ENCODE measurements at regions not wholly inside any gene's neighbourhood (a gene's known extent, or its start where the extent isn't known, plus 50 kb on each side); places are given as distances from the start of the nearest gene placed in this dataset.

GRCh38 chr3:19073341-19074105, 74.8 kb upstream of the KCNH8 start:
- peaks cover 8 to 10% of the 10 kb centered on the region in 2 experiments; a peak in 3 of 4 replicates for H3K9me3 ChIP-seq (ENCODE audit: insufficient read depth in 2 of 2, low read depth in 1 of 2, low read length in 1 of 2)
- no peaks in the 10 kb centered on the region for H3K79me2 ChIP-seq (ENCODE audit: control insufficient read depth in 1 of 2, insufficient read depth in 2 of 2, low read length in 2 of 2)
- no peak overlapping the region for H3K9ac ChIP-seq (replicated peaks in 1 of 4; ENCODE audit: extremely low read depth in 1 of 4, low read depth in 3 of 4, low read length in 3 of 4)
- no peaks in the 10 kb centered on the region for H3K23me2 ChIP-seq (ENCODE audit: low read depth, low read length)
- H3K23ac ChIP-seq (ENCODE audit: insufficient read length), result no peak overlapping the region
- H3K27ac ChIP-seq (ENCODE audit: low read depth, low read length), result no peak overlapping the region
- no peak overlapping the region for H3K4me3 ChIP-seq (ENCODE audit: extremely low read depth in 1 of 4, insufficient read depth in 2 of 4, low read depth in 3 of 4, low read length in 4 of 4)
- peak overlapping the region; percentile 55 for H3K4ac ChIP-seq (replicated peaks; ENCODE audit: insufficient read length, low read depth, low read length)
- peaks cover 0 to 17% (median 13%) of the 10 kb centered on the region in 4 experiments; a peak in 6 of 7 replicates for H3K4me1 ChIP-seq (replicated peaks in 1 of 4; ENCODE audit: control insufficient read depth in 3 of 4, insufficient read depth in 4 of 4, low read length in 3 of 4)
- no peak for FAIRE-seq
- peak overlapping the region; percentile 39 for H3K18ac ChIP-seq (ENCODE audit: extremely low read depth, low read length)
- no peak overlapping the region for H4K91ac ChIP-seq (replicated peaks; ENCODE audit: insufficient read length, low read length)
- peak overlapping the region; percentile 29 for H2AK5ac ChIP-seq (ENCODE audit: low read depth, low read length)
- H3K36me3 ChIP-seq (ENCODE audit: control insufficient read depth in 2 of 4, insufficient read depth in 4 of 4, low read length in 3 of 4), result peaks cover 0 to 4% (median 0%) of the 10 kb centered on the region in 4 experiments; a peak in 2 of 8 replicates
- 91% methylated on average over 3 of the region's 3 CpGs; no CpG with 5 or more reads in 1 of the 2 experiments for WGBS, 2 experiments (ENCODE audit: extremely low coverage in 1 of 2, insufficient coverage in 1 of 2, insufficient read length in 1 of 2, insufficient replicate concordance in 2 of 2, low coverage in 1 of 2, low lambda C conversion rate in 2 of 2, missing lambda C conversion rate in 1 of 2)
- H2BK12ac ChIP-seq (ENCODE audit: low read depth, low read length), result peak overlapping the region; percentile 82
- no peaks in the 10 kb centered on the region for H3K27me3 ChIP-seq (replicated peaks in 1 of 4; ENCODE audit: control insufficient read depth in 3 of 4, extremely low read depth in 1 of 4, insufficient read depth in 3 of 4, low read length in 3 of 4)
- no peak for DNase-seq (ENCODE audit: low read depth in 1 of 2, low spot score in 2 of 2)
- H2BK120ac ChIP-seq (replicated peaks; ENCODE audit: low read depth, low read length), result no peak overlapping the region
- POLR2A ChIA-PET (ENCODE audit: partially characterized antibody), result interaction anchor here (0.8 to 2.0 kb wide), 2 partner anchors 16 to 73 kb away, joined by 3 to 6 read pairs; no protein-coding TSS in a partner anchor
- no peak overlapping the region for H4K8ac ChIP-seq (ENCODE audit: extremely low read depth, insufficient read depth, low read length)
- H3K56ac ChIP-seq (replicated peaks; ENCODE audit: insufficient read length, low read depth, low read length), result no peak overlapping the region
- H3K79me1 ChIP-seq (ENCODE audit: low read depth, low read length), result no peaks in the 10 kb centered on the region
- H2BK20ac ChIP-seq (ENCODE audit: low read length), result peak overlapping the region; percentile 93
- no peak overlapping the region for H3K14ac ChIP-seq (ENCODE audit: insufficient read length)
- H4K20me1 ChIP-seq (replicated peaks in 1 of 2; ENCODE audit: control insufficient read depth in 1 of 2, insufficient read depth in 2 of 2, low read length in 2 of 2), result no peaks in the 10 kb centered on the region
- H2BK15ac ChIP-seq (ENCODE audit: low read length), result no peak overlapping the region
- H3K4me2 ChIP-seq (ENCODE audit: insufficient read depth in 1 of 2, low read depth in 2 of 2, low read length in 2 of 2), result peak overlapping the region in 1 of 2 experiments; percentile 50; a peak in 1 of 4 replicates
- peak overlapping the region; percentile 8; the same call in 1 of the 2 replicates for H2BK5ac ChIP-seq (ENCODE audit: low read depth, low read length)
- H4K5ac ChIP-seq (ENCODE audit: insufficient read length, low read depth, low read length), result no peak overlapping the region
- CTCF ChIA-PET (ENCODE audit: partially characterized antibody), result interaction anchor here (0.9 kb wide), 1 partner anchor 183 kb away, joined by 3 read pairs; no protein-coding TSS in a partner anchor
- no peak overlapping the region for H2AFZ ChIP-seq (ENCODE audit: low read length)
- TF ChIP-seq KDM4A (IDR thresholded peaks at IDR 0.05; ENCODE audit: low read depth, low read length, severe bottlenecking), result no peak
- TF ChIP-seq SAP30 (IDR thresholded peaks at IDR 0.05; ENCODE audit: insufficient read depth, insufficient replicate concordance, low read length), result no peak
- no peak for TF ChIP-seq KDM5A (IDR thresholded peaks at IDR 0.05; ENCODE audit: low read length)
- no peak for TF ChIP-seq SP4 (IDR thresholded peaks at IDR 0.05; ENCODE audit: low read length)
- TF ChIP-seq, protein P1, sequence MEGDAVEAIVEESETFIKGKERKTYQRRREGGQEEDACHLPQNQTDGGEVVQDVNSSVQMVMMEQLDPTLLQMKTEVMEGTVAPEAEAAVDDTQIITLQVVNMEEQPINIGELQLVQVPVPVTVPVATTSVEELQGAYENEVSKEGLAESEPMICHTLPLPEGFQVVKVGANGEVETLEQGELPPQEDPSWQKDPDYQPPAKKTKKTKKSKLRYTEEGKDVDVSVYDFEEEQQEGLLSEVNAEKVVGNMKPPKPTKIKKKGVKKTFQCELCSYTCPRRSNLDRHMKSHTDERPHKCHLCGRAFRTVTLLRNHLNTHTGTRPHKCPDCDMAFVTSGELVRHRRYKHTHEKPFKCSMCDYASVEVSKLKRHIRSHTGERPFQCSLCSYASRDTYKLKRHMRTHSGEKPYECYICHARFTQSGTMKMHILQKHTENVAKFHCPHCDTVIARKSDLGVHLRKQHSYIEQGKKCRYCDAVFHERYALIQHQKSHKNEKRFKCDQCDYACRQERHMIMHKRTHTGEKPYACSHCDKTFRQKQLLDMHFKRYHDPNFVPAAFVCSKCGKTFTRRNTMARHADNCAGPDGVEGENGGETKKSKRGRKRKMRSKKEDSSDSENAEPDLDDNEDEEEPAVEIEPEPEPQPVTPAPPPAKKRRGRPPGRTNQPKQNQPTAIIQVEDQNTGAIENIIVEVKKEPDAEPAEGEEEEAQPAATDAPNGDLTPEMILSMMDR (IDR thresholded peaks at IDR 0.05; ENCODE audit: control extremely low read depth in 1 of 3, insufficient read depth in 1 of 3, low read depth in 1 of 3, low read length in 3 of 3), result no peak
- no peak for TF ChIP-seq ZNF274 (IDR thresholded peaks at IDR 0.05; ENCODE audit: borderline replicate concordance, extremely low read depth, low read length)
- no peak for TF ChIP-seq RNF2 (IDR thresholded peaks at IDR 0.05; ENCODE audit: borderline replicate concordance, low read depth, low read length, missing control alignments, poor library complexity, severe bottlenecking)
- no peak for TF ChIP-seq CREB1 (IDR thresholded peaks at IDR 0.05)
- no peak for TF ChIP-seq PHF8 (conservative IDR thresholded peaks at IDR 0.05; ENCODE audit: low read depth, low read length)

All from H1 (cell line).